ENCODE measurements at regions not wholly inside any gene's neighbourhood (a gene's known extent, or its start where the extent isn't known, plus 50 kb on each side); places are given as distances from the start of the nearest gene placed in this dataset.
"Not testable (repeated sequence)": the region's sequence is repeated elsewhere in the genome, so short reads cannot be mapped to it uniquely, and the experiment has no call there.

GRCh38 chr12:91882910-91883309 lies 262.7 kb downstream of the BTG1 start:
- peaks cover 0 to 2% (median 0%) of the 10 kb centered on the region in 12 donors for H3K4me1 ChIP-seq
- DNase-seq: no peak
- ATAC-seq: no peak
- no peaks in the 10 kb centered on the region for H3K36me3 ChIP-seq
- no peaks in the 10 kb centered on the region for H3K9me3 ChIP-seq
- intact Hi-C loops (cut with DNase I): loop anchor here in 1 of 10 donors (10.0 kb wide), 1 partner anchor 262 kb away; the partner anchor contains the start of gene BTG1
- H3K4me3 ChIP-seq: no peak overlapping the region
- H3K27ac ChIP-seq: no peak overlapping the region
- TF ChIP-seq CTCF (IDR thresholded peaks at IDR 0.05) (no peak), POLR2A (IDR thresholded peaks at IDR 0.05) (no peak)
- 82 to 88% (median 84%) methylated on average over 4 of the region's 4 CpGs for WGBS, 4 donors
- no peaks in the 10 kb centered on the region for H3K27me3 ChIP-seq

GRCh38 chr12:91880528-91880927 lies 265.1 kb downstream of the BTG1 start:
- peaks cover 0 to 21% (median 0%) of the 10 kb centered on the region in 12 donors for H3K4me1 ChIP-seq
- DNase-seq (no peak), ATAC-seq (no peak)
- H3K27ac ChIP-seq: no peak overlapping the region
- intact Hi-C loops (cut with DNase I): loop anchor here in 1 of 10 donors (10.0 kb wide), 1 partner anchor 264 kb away; the partner anchor contains the start of gene BTG1
- H3K36me3 ChIP-seq: no peaks in the 10 kb centered on the region
- H3K27me3 ChIP-seq: no peaks in the 10 kb centered on the region
- H3K9me3 ChIP-seq: no peaks in the 10 kb centered on the region
- 96 to 100% (median 98%) methylated on average over 1 of the region's 1 CpG for WGBS, 4 donors
- H3K4me3 ChIP-seq: no peak overlapping the region
- TF ChIP-seq POLR2A (IDR thresholded peaks at IDR 0.05): no peak
- no peak for TF ChIP-seq CTCF (IDR thresholded peaks at IDR 0.05)

GRCh38 chr12:91877456-91878235 lies 268.0 kb downstream of the BTG1 start:
- no peaks in the 10 kb centered on the region for H3K9me3 ChIP-seq
- H3K4me3 ChIP-seq: no peak overlapping the region
- DNase-seq (no peak), ATAC-seq (no peak)
- intact Hi-C loops (cut with DNase I): loop anchor here in 1 of 10 donors (10.0 kb wide), 1 partner anchor 887 kb away; no protein-coding TSS in a partner anchor
- H3K36me3 ChIP-seq: no peaks in the 10 kb centered on the region
- peaks cover 0 to 21% (median 0%) of the 10 kb centered on the region in 12 donors for H3K4me1 ChIP-seq
- H3K27ac ChIP-seq: peak overlapping the region in 1 of 12 donors; percentile 86
- TF ChIP-seq CTCF (IDR thresholded peaks at IDR 0.05) (no peak), POLR2A (IDR thresholded peaks at IDR 0.05) (no peak)
- no peaks in the 10 kb centered on the region for H3K27me3 ChIP-seq
- WGBS, 4 donors: 90 to 95% (median 94%) methylated on average over 5 of the region's 5 CpGs

- H3K4me3 ChIP-seq: no peak overlapping the region
- H3K36me3 ChIP-seq: no peaks in the 10 kb centered on the region
- peak overlapping the region in 1 of 12 donors; percentile 86 for H3K27ac ChIP-seq
- DNase-seq: peak in 4 of 5 donors; percentile 10 to 58 (median 32)
- 25 to 32% (median 28%) methylated on average over 3 of the region's 3 CpGs for WGBS, 4 donors
- no peak for TF ChIP-seq POLR2A (IDR thresholded peaks at IDR 0.05)
- TF ChIP-seq CTCF (IDR thresholded peaks at IDR 0.05): no peak
- no peaks in the 10 kb centered on the region for H3K27me3 ChIP-seq
- intact Hi-C loops (cut with DNase I): loop anchor here in 1 of 10 donors (10.0 kb wide), 1 partner anchor 888 kb away; no protein-coding TSS in a partner anchor
- no peaks in the 10 kb centered on the region for H3K9me3 ChIP-seq
- H3K4me1 ChIP-seq: peaks cover 0 to 28% (median 0%) of the 10 kb centered on the region in 12 donors
- peak; percentile 37 to 89 (median 57) for ATAC-seq
Measured at GRCh38 chr12:91877022-91877421, 268.6 kb downstream of the BTG1 start.

GRCh38 chr12:91875671-91876070 lies 270.0 kb downstream of the BTG1 start:
- Histone ChIP-seq H3K4me1 (peaks cover 0 to 37% (median 0%) of the 10 kb centered on the region in 12 donors), H3K27ac (peak overlapping the region in 1 of 12 donors; percentile 86)
- not testable (repeated sequence) for H3K27me3 ChIP-seq, ATAC-seq, H3K4me3 ChIP-seq, H3K36me3 ChIP-seq, H3K9me3 ChIP-seq, DNase-seq
- intact Hi-C loops (cut with DNase I): loop anchor here in 1 of 10 donors (10.0 kb wide), 1 partner anchor 889 kb away; no protein-coding TSS in a partner anchor
- 89 to 93% (median 92%) methylated on average over 3 of the region's 3 CpGs for WGBS, 4 donors

Data from heart left ventricle (tissue), 16 donors.